Activated naive CD4-positive, alpha-beta T cell treated with anti-CD3 and anti-CD28 coated beads, Interleukin-2, amount 50 U/mL, for 16 hours (primary cell): ENCODE measurements at regions not wholly inside any gene's neighbourhood (a gene's known extent, or its start where the extent isn't known, plus 50 kb on each side); places are given as distances from the start of the nearest gene placed in this dataset.

Experiments
- DNase-seq: peaks from one replicate; pipeline ENCODE4 v3.0.0-alpha.2; 2020

DNA sequence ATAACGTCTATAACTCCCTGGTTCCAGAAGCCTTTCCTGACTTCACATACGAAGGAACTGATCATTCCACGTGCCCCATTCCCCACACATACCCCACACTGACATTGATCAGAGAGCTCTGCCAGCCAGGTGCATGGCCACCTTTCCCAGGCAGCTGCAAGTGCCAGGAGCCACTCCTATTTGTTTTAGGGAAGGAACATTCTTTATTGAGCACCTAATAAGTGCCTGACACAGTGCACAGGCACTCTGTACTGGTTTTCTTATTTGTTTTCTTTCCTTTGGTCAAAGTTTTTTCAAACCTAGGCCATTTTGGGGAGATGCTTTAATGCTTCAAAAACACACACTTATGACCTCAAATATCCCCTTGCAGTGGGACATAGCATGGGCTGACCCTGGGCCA is 50.0 kb downstream of the PITPNM2 start:
- DNase-seq = no peak

DNA sequence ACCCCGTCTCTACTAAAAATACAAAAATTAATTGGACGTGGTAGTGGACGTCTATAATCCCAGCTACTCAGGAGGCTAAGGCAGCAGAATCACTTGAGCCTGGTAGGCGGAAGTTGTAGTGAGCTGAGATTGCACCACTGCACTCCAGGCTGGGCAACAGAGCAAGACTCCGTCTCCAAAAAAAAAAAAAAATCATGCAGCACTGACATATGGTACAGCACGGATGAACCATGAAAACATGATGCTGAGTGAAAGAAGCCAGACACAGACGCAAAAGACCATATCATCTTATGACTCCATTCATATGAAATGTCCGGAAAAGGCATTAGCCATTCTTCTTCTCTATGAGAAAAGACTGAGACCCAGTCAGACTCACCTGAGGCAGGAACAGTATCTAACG is 50.4 kb downstream of the PITPNM2 start:
- no peak for DNase-seq

DNA sequence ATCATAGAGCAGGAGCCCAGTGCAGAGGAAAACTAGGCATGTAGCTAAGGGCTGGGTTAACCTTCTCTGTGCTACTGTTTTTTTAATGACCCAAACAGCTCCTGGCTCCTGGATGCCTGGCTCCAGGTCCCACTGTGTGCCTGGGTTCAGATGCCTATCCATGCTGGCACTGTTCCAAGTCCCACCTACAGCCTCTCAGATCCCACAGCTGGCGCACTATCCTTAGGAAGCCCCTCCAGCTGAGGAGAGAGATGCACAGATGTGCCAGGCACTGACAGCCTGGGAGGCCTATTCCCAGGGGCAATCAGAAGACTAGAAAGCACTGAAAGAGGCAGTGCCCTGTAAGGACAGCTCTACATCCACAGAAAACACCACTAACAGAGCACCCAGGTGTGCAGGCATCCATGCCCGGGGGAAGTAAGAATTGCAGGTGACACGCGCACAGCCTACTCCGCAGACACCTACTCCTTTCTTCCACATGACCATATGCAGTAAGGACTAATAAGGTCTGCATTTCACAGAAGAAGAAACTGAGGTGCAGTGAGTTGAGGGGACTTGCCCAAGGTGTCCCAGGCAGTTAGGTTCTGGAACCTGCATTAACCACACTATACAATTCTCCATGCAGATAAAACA is 51.2 kb downstream of the PITPNM2 start:
- no peak for DNase-seq

DNA sequence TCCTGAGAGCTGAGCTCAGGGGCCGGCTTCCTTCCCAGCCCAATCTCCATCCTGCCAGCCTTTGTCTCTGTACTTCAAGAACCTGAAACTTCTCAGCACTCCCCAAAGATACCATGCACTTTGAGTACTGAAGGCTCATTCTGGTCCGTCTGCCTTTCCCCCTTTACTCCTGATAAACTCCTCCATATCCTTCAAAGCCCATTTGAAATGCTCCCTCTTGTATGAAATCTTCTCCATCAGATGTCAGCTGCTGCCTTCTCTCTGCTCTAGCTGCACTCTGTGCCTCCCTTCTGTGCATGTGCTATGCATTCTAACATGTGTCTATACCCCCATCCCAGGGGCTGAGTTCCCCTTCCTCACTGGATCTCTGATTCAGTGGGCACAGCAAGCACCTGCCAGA is 52.1 kb downstream of the PITPNM2 start:
- no peak for DNase-seq

DNA sequence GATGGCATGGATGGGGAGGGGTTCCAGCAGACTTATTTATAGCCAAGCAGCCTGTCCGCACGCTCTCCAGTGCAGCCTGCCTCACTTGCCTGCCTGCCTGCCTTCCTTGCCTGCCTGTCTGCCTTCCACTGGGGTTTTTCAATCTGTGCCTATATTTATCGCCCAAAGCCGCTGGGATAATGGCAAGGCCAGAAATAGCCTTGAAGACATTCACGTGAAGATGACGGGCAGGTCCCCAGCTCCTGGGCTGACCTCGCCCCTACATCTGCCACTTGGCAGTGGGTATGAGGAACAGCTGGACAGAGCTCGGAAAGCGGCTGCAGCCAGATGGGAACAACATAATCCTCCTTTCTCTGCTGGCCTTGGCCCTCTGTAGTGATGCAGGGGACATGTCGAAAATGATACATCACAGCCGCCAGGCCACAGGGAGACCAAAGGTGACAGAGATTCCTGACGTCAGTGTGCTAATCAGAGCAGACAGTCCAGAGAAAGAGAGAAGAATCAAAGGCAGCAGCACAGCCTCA is 53.3 kb downstream of the PITPNM2 start:
- DNase-seq = no peak

DNA sequence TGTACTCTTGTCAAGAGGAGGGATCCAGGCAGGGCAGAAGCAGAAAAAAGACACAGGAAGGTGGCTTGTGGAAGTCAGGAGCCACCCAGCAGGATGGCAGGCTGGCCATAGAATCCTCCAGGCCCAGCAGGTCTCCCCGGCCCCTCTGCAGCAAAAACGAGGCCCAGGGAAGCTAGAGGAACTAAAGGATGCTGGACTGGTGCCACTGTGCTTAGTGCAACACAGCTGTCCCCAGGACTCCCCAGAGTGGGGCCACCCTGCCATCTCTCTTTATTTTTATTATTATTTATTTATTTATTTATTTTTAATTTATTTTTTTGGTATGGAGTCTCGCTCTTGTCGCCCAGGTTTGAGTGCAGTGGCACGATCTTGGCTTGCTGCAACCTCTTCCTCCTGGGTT is 54.1 kb downstream of the PITPNM2 start:
- DNase-seq = no peak

DNA sequence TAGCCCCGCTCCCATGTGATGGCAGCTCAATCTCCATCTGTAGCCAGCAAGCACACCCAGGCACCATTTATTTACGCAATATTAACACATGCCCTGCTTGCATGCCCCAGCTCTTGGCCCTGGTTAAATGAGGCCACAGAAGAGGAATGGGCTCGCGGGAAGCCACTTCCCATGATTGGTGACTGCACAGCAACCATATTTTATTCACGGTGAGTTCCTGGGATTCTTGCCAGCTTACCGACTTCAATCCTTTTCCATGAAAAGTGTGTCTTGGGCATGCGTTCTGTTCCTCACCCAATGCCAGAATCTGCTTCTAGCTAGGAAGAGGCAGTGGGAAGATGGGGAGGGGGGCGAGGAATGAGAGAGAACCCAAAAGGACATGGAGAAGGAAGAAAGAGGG is 54.7 kb downstream of the PITPNM2 start:
- DNase-seq = no peak

DNA sequence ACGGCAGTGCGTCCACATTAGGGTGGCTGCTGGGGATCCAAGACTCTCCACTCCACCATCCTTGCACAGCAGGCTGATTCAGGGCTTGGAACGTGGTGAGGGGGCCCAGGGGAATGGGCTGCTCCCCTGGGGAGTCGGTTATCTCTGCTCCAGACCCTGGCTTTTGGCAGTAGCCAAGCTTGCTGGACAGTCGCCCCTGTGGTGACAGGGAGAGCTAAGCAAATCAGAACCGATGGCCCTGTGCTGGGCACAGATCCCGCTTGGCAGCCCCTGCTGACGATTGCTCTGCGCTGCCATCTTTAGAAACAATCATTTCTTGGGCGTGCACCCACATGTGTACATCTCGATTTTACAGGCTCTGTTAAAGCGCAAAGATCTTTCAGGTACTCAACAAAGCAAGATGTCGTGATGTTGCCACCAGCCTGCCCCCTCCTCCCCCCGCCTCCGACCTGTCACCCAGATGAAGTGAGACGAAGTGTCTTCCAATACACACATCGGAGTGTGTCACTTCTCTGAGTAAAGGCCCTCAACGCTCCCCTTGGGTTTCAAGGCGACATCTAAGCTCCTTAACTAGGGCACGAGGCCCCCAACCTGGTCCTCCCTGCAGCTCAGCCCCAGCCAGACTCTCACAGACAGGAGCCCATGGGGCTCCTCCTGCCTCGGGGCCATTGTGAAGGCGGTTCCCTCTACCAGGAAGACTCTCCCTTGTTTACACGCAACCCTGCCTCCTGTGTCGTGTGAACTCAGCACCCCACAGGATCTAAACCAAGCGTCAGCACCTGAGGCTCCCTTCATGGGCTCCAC is 55.6 kb downstream of the PITPNM2 start:
- no peak for DNase-seq

DNA sequence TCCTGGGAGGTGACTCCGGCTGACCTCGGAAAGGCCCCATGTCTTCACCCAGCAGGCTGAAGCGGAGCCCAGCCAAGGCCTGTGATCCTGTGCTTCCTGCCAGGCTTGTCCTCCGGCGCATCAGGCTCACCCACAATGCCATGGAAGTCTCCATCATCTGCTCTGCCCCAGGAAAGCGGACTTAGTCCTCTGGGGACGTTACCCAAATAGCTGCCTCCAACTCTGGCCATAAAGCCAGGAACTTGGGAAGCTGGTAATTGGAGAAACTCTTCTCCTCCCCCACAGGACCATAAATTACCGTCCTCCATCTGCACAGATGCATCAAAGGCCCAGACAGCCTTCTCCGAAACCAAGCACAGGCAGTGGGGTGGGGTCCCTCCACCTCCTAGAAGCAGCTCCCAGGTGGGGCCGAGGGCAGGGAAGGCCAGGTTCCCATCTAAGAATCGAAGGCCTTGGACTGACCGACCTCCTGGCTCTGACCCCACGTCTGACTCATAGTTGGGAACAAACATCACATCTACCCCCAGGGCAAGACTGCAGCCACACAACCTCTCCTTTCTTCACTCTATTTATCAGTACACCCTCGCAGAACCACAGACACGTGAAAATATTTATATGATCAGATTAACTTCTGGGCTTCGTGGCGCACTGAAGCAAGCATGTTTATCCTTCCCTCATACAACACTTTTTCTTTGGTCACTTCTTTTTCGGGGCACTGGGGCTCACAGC is 56.4 kb downstream of the PITPNM2 start:
- no peak for DNase-seq

DNA sequence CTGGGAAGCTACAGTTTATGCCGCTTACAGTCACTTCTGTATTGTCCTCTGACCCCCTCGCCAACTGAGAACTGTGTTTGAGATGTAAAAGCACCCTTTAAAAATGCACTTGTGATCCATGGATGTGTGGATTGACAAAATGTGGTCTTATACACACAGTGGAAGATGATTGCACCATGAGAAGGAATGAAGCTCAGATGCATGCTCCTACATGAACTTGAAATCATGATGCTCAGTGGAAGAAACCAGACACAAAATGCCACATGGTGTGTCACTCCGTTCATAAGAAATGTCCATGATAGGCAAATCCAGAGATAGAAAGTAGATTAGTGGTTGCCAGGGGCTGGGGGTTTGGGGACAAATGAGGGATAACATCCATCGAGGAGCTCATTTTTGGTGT is 58.0 kb downstream of the PITPNM2 start:
- DNase-seq = no peak

DNA sequence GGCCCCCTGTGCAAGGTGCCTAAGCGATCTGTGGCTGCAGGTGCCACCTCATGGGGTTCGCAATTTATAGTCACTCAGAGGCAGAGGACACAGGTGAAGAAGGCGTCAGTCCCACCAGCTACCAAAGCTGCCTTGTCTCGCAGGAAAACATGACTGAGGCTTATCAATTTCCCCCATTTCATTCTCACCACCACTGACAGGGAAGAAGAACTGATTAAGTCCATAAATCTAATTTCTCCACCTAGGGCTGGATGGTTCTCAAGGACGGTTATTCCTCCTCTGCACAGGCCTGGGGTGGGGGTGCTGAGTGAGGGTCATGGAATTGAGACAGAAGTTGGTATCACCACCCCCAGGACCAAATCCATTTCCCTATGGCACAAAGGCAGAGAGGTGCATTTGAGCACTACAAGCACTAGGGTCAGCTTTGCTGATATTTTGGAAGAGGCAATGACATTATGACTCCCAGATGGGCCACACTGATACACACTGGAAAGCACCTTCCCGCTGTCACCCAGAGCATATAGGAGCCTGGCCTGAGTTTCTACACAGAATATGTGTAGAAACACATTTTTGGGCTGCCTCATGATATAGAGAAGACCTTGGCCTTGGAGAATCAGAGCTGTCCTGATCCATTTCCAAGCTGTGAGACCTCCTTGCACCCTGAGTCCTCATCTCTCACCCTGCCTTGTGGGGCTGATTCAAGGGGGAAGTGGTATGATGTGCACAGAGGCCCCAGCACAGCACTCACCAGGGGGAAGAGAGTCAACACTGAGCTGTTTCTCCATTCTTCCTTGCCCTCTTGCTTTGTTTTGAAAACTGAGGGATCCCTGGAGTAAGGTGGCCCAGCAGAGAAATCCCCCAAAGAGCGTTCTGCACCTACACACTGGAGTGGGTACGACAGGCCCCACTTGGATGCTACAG is 59.4 kb downstream of the PITPNM2 start:
- DNase-seq = no peak

DNA sequence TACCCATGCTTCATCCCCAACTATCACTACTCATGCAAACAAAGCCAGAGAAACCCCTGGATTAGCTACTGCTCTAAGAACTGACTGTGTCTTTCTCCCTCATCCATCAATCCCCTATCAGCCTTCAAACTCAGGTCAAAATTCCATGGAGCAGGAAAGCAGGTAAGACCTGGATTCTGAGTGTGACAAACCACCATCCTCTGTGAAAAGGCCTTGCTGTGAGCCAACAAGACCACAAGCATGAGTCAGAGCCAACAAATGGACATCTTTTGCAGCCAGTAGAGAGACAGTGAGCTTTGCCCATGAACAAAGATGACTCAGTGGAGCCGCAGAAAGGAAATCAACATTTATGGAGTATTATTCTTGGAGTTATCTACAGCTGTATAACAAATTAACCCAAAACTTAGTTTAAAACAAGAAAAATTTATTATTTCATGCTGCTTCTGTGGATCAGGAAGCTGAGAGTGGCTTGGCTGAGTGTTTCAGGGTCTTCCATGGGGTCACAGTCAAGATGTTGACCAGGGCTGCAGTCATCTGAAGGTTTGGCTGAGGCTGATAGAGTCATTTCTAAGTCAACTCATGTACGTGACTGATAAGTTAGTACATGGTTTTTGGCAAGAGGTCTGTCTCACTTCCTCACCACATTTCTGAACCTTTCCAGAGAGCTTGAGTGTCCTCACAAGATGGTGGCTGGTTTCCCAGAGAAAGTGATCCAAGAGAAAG is 61.1 kb downstream of the PITPNM2 start:
- no peak for DNase-seq

DNA sequence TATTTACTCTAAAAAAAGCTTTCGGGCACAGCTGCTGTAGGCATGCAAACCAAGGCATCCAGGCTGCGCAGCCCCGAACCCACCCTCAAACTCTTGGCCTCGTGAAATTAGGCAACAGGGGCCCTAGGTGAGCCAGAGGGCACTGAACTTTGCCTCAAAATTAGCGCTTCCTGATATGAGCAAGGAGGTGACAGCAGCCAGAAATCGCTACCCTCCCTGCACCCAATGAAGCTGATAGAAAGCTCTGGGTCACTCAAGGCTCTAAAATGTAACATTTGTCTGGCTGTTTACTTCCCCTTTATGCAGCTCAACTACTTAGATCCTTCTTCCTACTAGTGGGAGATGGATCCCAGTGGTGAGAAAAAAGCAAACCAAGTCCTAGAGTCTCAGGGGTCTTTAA is 61.8 kb downstream of the PITPNM2 start:
- DNase-seq = no peak

DNA sequence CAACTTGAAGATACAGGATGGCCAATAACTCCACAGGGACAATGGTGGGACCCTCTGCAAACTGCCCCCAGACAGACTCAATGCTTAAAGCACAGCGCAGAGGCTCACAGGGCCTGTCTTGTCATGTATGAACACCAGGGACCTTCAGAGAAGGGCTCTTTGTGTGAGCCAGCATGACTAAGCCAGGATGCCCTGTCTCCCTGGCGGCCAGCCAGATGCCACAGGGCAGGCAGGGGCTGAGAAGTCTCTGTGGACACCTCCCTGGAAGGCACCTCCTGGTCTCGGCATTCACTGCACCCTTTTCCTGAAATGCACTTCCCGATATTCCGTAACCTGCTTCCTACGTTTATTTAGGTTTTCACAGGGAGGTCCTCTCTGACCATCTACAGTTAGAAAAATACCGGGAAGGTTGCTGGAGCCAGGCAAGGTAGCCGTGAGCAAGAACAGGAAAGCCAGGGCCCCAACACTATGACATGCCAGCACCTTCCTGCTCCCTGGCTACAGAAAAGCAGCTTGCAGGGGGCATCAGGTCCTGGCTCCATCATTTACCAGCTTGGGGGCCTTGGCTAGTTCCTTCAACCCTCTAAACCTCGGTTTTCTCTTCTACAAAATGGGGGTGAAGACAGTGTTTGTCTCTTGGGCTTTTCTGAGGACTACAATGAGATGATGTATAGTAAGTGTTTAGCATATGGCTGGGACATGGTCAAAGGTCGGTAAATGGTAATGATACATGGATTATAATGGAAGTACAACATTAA is 65.0 kb downstream of the PITPNM2 start:
- DNase-seq = no peak

DNA sequence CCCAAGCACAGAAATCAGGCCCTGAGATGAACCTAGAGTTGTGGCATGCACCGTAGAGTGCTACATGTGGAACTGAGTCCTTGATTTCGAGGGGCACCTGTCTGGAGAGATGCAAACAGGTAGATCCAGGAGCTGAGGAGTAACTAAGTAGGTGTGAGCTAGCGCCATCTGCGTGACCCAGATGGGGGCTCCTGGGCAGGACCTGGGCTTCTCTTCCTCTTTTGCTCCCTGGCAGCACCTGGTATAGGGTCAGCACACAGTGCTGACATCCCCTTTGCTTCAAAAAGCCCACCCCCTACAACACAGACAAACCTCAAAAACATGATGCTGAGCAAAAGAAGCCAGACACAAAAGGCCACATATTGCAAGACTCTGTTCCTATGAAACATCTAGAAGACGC is 65.8 kb downstream of the PITPNM2 start:
- DNase-seq = no peak

DNA sequence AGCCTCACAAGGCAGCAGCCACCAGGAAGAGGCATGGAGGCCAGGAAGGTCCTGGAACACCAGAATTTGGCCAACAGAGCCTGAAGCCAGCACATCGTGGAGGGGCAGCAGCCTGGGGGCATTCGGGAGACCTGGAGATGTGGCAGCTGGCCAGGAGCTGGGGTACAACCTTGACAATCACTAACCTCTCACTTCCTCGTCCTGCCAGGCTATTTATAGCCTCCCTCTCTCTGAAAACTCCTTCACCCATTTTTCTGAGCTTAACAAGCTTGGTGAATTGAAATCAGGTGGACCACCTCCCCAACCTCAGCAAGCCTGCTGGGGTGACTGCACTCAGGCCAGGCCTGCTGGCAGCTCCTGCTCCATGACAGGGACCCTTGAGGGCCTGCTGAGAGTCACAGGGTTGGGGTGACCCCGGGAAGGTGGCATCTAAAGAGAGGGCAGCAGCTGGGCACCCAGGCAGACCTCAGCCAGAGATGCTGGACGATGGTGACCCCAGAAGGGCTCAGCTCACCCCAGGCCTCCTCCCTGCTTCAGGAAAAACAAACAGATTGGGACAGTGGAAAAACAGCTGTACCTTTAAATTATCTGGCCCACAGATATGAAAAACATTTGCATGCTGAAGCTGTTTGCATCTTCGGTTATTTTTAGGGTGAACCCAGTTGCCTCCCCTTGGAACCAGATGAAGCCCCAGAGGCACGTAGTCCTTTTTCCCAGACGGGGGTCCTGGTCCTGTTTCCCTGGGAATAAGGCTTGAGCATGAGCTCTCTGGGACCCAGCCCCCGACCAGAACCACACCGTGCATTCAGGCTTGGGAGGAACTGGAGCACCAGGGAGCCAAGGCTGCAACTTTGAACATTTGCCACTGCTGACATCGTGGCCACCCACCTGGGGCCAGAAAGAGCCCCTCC is 67.0 kb downstream of the PITPNM2 start:
- no peak for DNase-seq

DNA sequence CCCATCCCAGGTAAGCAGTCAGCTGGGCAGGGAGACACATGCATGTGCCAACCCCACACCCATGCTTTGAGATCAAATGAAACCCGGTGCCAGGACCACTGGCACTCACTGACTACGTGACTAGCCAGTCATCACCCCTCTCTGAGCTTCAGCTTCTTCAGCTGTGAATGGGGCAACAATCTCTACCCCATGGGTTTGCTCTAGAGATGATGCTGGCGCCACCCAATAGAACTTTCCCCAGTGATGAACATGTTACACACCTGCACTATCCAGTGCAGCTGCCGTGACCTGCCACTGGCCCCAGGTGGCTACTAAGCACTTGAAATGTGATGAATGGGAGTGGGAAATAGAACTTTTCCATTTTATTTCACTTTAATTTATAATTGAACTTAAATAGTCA is 70.3 kb downstream of the PITPNM2 start:
- no peak for DNase-seq

DNA sequence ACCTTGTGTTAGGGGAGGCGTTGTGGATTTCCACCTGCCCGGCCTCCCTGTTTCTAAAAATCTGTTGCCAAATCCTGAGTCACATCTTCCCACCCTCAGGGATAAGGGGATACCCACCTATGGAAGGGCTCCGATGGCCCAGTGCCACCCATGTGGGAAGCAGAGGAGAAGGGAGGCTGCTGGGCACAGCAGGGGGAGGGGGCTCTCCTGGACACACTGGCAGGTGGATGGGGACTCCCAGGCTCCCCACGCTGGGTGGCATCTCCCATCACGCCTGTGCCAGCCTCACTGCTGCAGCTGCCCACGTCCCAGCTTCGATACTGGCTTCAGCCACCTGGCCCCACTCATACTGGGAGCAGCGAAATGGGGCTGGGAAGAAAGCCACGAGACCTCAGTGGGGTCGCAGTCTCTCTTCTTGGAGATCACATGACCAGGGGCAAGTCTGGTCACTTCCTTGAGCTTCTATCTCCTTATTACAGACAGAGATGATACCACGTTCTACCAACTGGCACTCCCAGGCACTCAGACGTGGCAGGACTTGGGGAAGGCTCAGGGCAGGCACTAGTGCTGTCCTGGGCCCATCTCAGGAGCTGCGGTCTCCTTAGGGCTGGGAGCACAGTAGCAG is 72.2 kb downstream of the PITPNM2 start:
- no peak for DNase-seq

DNA sequence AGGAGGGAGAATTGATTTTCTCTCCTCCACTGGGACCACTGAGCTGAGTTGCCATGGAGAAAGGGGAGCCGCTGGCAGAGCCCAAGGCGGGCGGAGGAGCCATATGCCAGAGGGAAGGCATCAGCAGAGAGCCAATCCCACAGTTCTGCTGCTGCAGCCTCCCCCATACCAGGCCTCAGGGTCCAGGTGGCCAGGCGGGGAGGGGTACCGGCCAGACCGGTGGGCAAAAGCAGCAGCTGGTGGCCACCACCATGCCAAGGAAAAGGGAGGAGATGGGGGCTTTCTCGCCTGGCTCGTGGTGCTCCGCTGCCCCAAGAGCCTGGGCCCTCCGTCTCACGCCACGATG is 72.8 kb downstream of the PITPNM2 start:
- DNase-seq = no peak
